ENCODE measurements at regions not wholly inside any gene's neighbourhood (a gene's known extent, or its start where the extent isn't known, plus 50 kb on each side); places are given as distances from the start of the nearest gene placed in this dataset.

DNA sequence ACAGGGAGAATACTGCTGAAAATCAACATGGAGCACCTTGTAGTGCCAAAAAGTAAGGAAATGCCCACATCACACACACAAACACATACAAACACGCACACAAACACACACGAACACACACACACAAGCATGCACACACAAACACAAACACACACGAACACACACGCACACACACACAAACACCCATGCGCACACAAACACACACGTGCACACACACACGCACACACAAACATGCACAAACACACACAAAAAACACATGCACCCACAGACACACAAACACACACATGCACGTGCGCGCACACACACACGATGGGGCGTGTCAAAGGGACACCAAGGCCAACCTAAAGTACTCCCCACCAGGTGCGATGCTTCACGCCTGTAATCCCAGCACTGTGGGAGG is 61.7 kb upstream of the C14orf180 start:
- 79% methylated on average over 14 of the region's 14 CpGs for WGBS (ENCODE audit: low lambda C conversion rate)
- H3K9ac ChIP-seq = no peak overlapping the region
- no peaks in the 10 kb centered on the region for H3F3A ChIP-seq (replicated peaks; ENCODE audit: insufficient read depth)
- H3K27ac ChIP-seq (ENCODE audit: low read depth in 2 of 2, low read length in 1 of 2) = no peak overlapping the region
- POLR2A ChIA-PET = no interaction called here
- no peak for DNase-seq
- no peaks in the 10 kb centered on the region for H3K9me2 ChIP-seq
- no peaks in the 10 kb centered on the region for H3K79me2 ChIP-seq (ENCODE audit: insufficient read depth)
- no peak overlapping the region for H2AFZ ChIP-seq (ENCODE audit: low read depth)
- H3K36me3 ChIP-seq (replicated peaks in 1 of 2; ENCODE audit: control insufficient read depth in 1 of 2, insufficient read depth in 2 of 2, low read length in 1 of 2) = no peaks in the 10 kb centered on the region
- no peaks in the 10 kb centered on the region for H3K9me3 ChIP-seq
- TF ChIP-seq, protein P1, sequence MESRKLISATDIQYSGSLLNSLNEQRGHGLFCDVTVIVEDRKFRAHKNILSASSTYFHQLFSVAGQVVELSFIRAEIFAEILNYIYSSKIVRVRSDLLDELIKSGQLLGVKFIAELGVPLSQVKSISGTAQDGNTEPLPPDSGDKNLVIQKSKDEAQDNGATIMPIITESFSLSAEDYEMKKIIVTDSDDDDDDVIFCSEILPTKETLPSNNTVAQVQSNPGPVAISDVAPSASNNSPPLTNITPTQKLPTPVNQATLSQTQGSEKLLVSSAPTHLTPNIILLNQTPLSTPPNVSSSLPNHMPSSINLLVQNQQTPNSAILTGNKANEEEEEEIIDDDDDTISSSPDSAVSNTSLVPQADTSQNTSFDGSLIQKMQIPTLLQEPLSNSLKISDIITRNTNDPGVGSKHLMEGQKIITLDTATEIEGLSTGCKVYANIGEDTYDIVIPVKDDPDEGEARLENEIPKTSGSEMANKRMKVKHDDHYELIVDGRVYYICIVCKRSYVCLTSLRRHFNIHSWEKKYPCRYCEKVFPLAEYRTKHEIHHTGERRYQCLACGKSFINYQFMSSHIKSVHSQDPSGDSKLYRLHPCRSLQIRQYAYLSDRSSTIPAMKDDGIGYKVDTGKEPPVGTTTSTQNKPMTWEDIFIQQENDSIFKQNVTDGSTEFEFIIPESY (IDR thresholded peaks at IDR 0.05; ENCODE audit: borderline replicate concordance, low read depth) = no peak
- TF ChIP-seq RCOR1 (IDR thresholded peaks at IDR 0.05; ENCODE audit: low read length) (no peak), RAD21 (IDR thresholded peaks at IDR 0.05; ENCODE audit: low read length) (no peak), FOXM1 (IDR thresholded peaks at IDR 0.05; ENCODE audit: low read depth) (no peak), PBX3 (IDR thresholded peaks at IDR 0.05) (no peak), TEAD4 (IDR thresholded peaks at IDR 0.05; ENCODE audit: borderline replicate concordance, insufficient read depth) (no peak), GATA2 (CRISPR knock-in tag; IDR thresholded peaks at IDR 0.05) (no peak), SMC3 (IDR thresholded peaks at IDR 0.05; ENCODE audit: low read depth, low read length) (no peak), ELF1 (IDR thresholded peaks at IDR 0.05) (no peak), MAX (IDR thresholded peaks at IDR 0.05; ENCODE audit: low read depth) (no peak)
- CTCF ChIA-PET = interaction anchor here (1.0 kb wide), 1 partner anchor 423 kb away, joined by 3 read pairs; no protein-coding TSS in a partner anchor
- H3K4me2 ChIP-seq = no peak overlapping the region
- no peaks in the 10 kb centered on the region for H3K27me3 ChIP-seq (ENCODE audit: insufficient read depth)
- H4K20me1 ChIP-seq (ENCODE audit: insufficient read depth) = no peaks in the 10 kb centered on the region
- H3K4me1 ChIP-seq (ENCODE audit: control insufficient read depth in 1 of 2, insufficient read depth in 2 of 2, low read depth in 1 of 2, low read length in 1 of 2) = no peaks in the 10 kb centered on the region; a peak in 1 of 4 replicates
- H3K4me3 ChIP-seq (ENCODE audit: low read depth in 2 of 2, low read length in 1 of 2) = no peak overlapping the region

- Histone ChIP-seq H3K36me3 (replicated peaks in 1 of 2; ENCODE audit: control insufficient read depth in 1 of 2, insufficient read depth in 2 of 2, low read length in 1 of 2) (no peaks in the 10 kb centered on the region), H3K27me3 (ENCODE audit: insufficient read depth) (no peaks in the 10 kb centered on the region), H3K9me2 (no peaks in the 10 kb centered on the region), H3K9ac (no peak overlapping the region), H2AFZ (ENCODE audit: low read depth) (no peak overlapping the region), H3K79me2 (ENCODE audit: insufficient read depth) (no peaks in the 10 kb centered on the region), H3F3A (replicated peaks; ENCODE audit: insufficient read depth) (no peaks in the 10 kb centered on the region), H3K4me1 (ENCODE audit: control insufficient read depth in 1 of 2, insufficient read depth in 2 of 2, low read depth in 1 of 2, low read length in 1 of 2) (no peaks in the 10 kb centered on the region; a peak in 1 of 4 replicates), H3K4me3 (ENCODE audit: low read depth in 2 of 2, low read length in 1 of 2) (no peak overlapping the region), H3K27ac (ENCODE audit: low read depth in 2 of 2, low read length in 1 of 2) (no peak overlapping the region), H4K20me1 (ENCODE audit: insufficient read depth) (no peaks in the 10 kb centered on the region), H3K4me2 (no peak overlapping the region), H3K9me3 (no peaks in the 10 kb centered on the region)
- CTCF ChIA-PET = interaction anchor here (1.0 kb wide), 1 partner anchor 424 kb away, joined by 3 read pairs; no protein-coding TSS in a partner anchor
- no peak for DNase-seq
- WGBS (ENCODE audit: low lambda C conversion rate) = 54% methylated on average over 18 of the region's 18 CpGs
- POLR2A ChIA-PET = no interaction called here
- TF ChIP-seq MEF2A (IDR thresholded peaks at IDR 0.05; ENCODE audit: borderline replicate concordance, low read depth) (no peak), POLR2AphosphoS5 (IDR thresholded peaks at IDR 0.05; ENCODE audit: low read depth, low read length) (no peak), CTCF (IDR thresholded peaks at IDR 0.05) (no peak), PBX3 (IDR thresholded peaks at IDR 0.05) (no peak), TCF12 (IDR thresholded peaks at IDR 0.05) (no peak), FOXM1 (IDR thresholded peaks at IDR 0.05; ENCODE audit: low read depth) (no peak), GATA2 (CRISPR knock-in tag; IDR thresholded peaks at IDR 0.05) (no peak), NRF1 (IDR thresholded peaks at IDR 0.05; ENCODE audit: low read depth, low read length) (no peak), TAF1 (IDR thresholded peaks at IDR 0.05; ENCODE audit: borderline replicate concordance, low read depth, low read length) (no peak), YY1 (IDR thresholded peaks at IDR 0.05; ENCODE audit: low read depth) (no peak)
- TF ChIP-seq, protein P2, sequence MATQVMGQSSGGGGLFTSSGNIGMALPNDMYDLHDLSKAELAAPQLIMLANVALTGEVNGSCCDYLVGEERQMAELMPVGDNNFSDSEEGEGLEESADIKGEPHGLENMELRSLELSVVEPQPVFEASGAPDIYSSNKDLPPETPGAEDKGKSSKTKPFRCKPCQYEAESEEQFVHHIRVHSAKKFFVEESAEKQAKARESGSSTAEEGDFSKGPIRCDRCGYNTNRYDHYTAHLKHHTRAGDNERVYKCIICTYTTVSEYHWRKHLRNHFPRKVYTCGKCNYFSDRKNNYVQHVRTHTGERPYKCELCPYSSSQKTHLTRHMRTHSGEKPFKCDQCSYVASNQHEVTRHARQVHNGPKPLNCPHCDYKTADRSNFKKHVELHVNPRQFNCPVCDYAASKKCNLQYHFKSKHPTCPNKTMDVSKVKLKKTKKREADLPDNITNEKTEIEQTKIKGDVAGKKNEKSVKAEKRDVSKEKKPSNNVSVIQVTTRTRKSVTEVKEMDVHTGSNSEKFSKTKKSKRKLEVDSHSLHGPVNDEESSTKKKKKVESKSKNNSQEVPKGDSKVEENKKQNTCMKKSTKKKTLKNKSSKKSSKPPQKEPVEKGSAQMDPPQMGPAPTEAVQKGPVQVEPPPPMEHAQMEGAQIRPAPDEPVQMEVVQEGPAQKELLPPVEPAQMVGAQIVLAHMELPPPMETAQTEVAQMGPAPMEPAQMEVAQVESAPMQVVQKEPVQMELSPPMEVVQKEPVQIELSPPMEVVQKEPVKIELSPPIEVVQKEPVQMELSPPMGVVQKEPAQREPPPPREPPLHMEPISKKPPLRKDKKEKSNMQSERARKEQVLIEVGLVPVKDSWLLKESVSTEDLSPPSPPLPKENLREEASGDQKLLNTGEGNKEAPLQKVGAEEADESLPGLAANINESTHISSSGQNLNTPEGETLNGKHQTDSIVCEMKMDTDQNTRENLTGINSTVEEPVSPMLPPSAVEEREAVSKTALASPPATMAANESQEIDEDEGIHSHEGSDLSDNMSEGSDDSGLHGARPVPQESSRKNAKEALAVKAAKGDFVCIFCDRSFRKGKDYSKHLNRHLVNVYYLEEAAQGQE (IDR thresholded peaks at IDR 0.05; ENCODE audit: low read depth, low read length) = no peak
These were observed 60.8 kb upstream of the C14orf180 start for GRCh38 chr14:104518659-104519350.

Data from SK-N-SH (cell line).